T-helper 2 cell (primary cell): ENCODE measurements at regions not wholly inside any gene's neighbourhood (a gene's known extent, or its start where the extent isn't known, plus 50 kb on each side); places are given as distances from the start of the nearest gene placed in this dataset.

Experiments
- DNase-seq, 5 experiments: peaks; one replicate each; pipeline versions ENCODE4 v3.0.0 to v3.0.0-alpha.2; 2012 to 2022

GRCh38 chr5:158553195-158553961 is 546.3 kb downstream of the EBF1 start:
- no peak for DNase-seq

GRCh38 chr5:158552241-158552640 is 547.5 kb downstream of the EBF1 start:
- DNase-seq: no peak

GRCh38 chr5:158549311-158549710 is 550.4 kb downstream of the EBF1 start:
- no peak for DNase-seq

GRCh38 chr5:158546748-158547147 is 553.0 kb downstream of the EBF1 start:
- no peak for DNase-seq

- no peak for DNase-seq
Measured at GRCh38 chr5:158545949-158546530, 553.7 kb downstream of the EBF1 start.

- DNase-seq: no peak
Measured at GRCh38 chr5:158544388-158545339, 555.1 kb downstream of the EBF1 start.

- no peak for DNase-seq
Measured at GRCh38 chr5:158543539-158544387, 556.0 kb downstream of the EBF1 start.

- DNase-seq: no peak
Measured at GRCh38 chr5:158541536-158542297, 558.0 kb downstream of the EBF1 start.

- DNase-seq: no peak
Measured at GRCh38 chr5:158538506-158539074, 561.1 kb downstream of the EBF1 start.

GRCh38 chr5:158537366-158537765 is 562.4 kb downstream of the EBF1 start:
- DNase-seq: no peak

- DNase-seq: no peak
Measured at GRCh38 chr5:158534203-158534602, 565.5 kb downstream of the EBF1 start.

- no peak for DNase-seq
Measured at GRCh38 chr5:158532739-158533138, 567.0 kb downstream of the EBF1 start.

- DNase-seq: no peak
Measured at GRCh38 chr5:158531860-158532259, 567.9 kb downstream of the EBF1 start.

GRCh38 chr5:158530115-158530514 is 569.6 kb downstream of the EBF1 start:
- DNase-seq: no peak

GRCh38 chr5:158529454-158529853 is 570.3 kb downstream of the EBF1 start:
- no peak for DNase-seq

GRCh38 chr5:158525663-158526062 is 574.1 kb downstream of the EBF1 start:
- no peak for DNase-seq

- no peak for DNase-seq
Measured at GRCh38 chr5:158524070-158524469, 575.6 kb downstream of the EBF1 start.

GRCh38 chr5:158522776-158523175 is 576.9 kb downstream of the EBF1 start:
- DNase-seq: no peak

GRCh38 chr5:158521995-158522394 is 577.7 kb downstream of the EBF1 start:
- DNase-seq: no peak

GRCh38 chr5:158519433-158520021 is 580.2 kb downstream of the EBF1 start:
- no peak for DNase-seq

GRCh38 chr5:158516521-158516920 is 583.2 kb downstream of the EBF1 start:
- no peak for DNase-seq
